ENCODE measurements at regions not wholly inside any gene's neighbourhood (a gene's known extent, or its start where the extent isn't known, plus 50 kb on each side); places are given as distances from the start of the nearest gene placed in this dataset.

GRCh38 chr2:194205568-194206227 is 1451.3 kb upstream of the SLC39A10 start:
- DNase-seq (ENCODE audit: low spot score) (no peak), FAIRE-seq (no peak)

- DNase-seq (ENCODE audit: low spot score) (peak; percentile 7), FAIRE-seq (no peak)
Observed at GRCh38 chr2:194203898-194204297, 1453.1 kb upstream of the SLC39A10 start.

- DNase-seq (ENCODE audit: low spot score): no peak
- no peak for FAIRE-seq
Observed at GRCh38 chr2:194182888-194183287, 1474.1 kb upstream of the SLC39A10 start.

- no peak for FAIRE-seq
Observed at GRCh38 chr2:194176134-194176533, 1480.9 kb upstream of the SLC39A10 start.

GRCh38 chr2:194166818-194167217 is 1490.2 kb upstream of the SLC39A10 start:
- DNase-seq (ENCODE audit: low spot score) (no peak), FAIRE-seq (no peak)

More at GRCh38 chr2:194176134-194176533, 1480.9 kb upstream of the SLC39A10 start:
- no peak for DNase-seq (ENCODE audit: low spot score)

GRCh38 chr2:194155431-194155830 is 1501.6 kb upstream of the SLC39A10 start:
- DNase-seq (ENCODE audit: low spot score) (no peak), FAIRE-seq (no peak)

- DNase-seq (ENCODE audit: low spot score) (no peak), FAIRE-seq (no peak)
Observed at GRCh38 chr2:194151231-194151630, 1505.8 kb upstream of the SLC39A10 start.

- no peak for DNase-seq (ENCODE audit: low spot score)
- no peak for FAIRE-seq
Observed at GRCh38 chr2:194135463-194135862, 1521.6 kb upstream of the SLC39A10 start.

- FAIRE-seq (no peak), DNase-seq (ENCODE audit: low spot score) (no peak)
Observed at GRCh38 chr2:194128810-194129209, 1528.2 kb upstream of the SLC39A10 start.

GRCh38 chr2:194126418-194126817 is 1530.6 kb upstream of the SLC39A10 start:
- FAIRE-seq (no peak), DNase-seq (ENCODE audit: low spot score) (no peak)

GRCh38 chr2:194116861-194117260 is 1540.2 kb upstream of the SLC39A10 start:
- FAIRE-seq: no peak
- DNase-seq (ENCODE audit: low spot score): no peak

- no peak for DNase-seq (ENCODE audit: low spot score)
- no peak for FAIRE-seq
Observed at GRCh38 chr2:194105358-194105757, 1551.7 kb upstream of the SLC39A10 start.

- no peak for FAIRE-seq
- DNase-seq (ENCODE audit: low spot score): no peak
Observed at GRCh38 chr2:194104687-194105086, 1552.3 kb upstream of the SLC39A10 start.

- no peak for DNase-seq (ENCODE audit: low spot score)
- no peak for FAIRE-seq
Observed at GRCh38 chr2:194103941-194104659, 1552.9 kb upstream of the SLC39A10 start.

GRCh38 chr2:194102546-194102945 is 1554.5 kb upstream of the SLC39A10 start:
- no peak for DNase-seq (ENCODE audit: low spot score)
- FAIRE-seq: no peak

GRCh38 chr2:194100201-194100600 is 1556.8 kb upstream of the SLC39A10 start:
- DNase-seq (ENCODE audit: low spot score) (no peak), FAIRE-seq (no peak)

- DNase-seq (ENCODE audit: low spot score) (no peak), FAIRE-seq (no peak)
Observed at GRCh38 chr2:194096402-194096801, 1560.6 kb upstream of the SLC39A10 start.

GRCh38 chr2:194095359-194095758 is 1561.7 kb upstream of the SLC39A10 start:
- no peak for DNase-seq (ENCODE audit: low spot score)
- no peak for FAIRE-seq

- no peak for DNase-seq (ENCODE audit: low spot score)
- FAIRE-seq: no peak
Observed at GRCh38 chr2:194090251-194090905, 1566.6 kb upstream of the SLC39A10 start.

- no peak for FAIRE-seq
Observed at GRCh38 chr2:194087089-194087958, 1569.7 kb upstream of the SLC39A10 start.

GRCh38 chr2:194086129-194086528 is 1570.9 kb upstream of the SLC39A10 start:
- FAIRE-seq (no peak), DNase-seq (ENCODE audit: low spot score) (no peak)

More at GRCh38 chr2:194087089-194087958, 1569.7 kb upstream of the SLC39A10 start:
- no peak for DNase-seq (ENCODE audit: low spot score)
